Activated T-cell treated with anti-CD3 and anti-CD28 coated beads for 1 hour (primary cell): ENCODE measurements at regions not wholly inside any gene's neighbourhood (a gene's known extent, or its start where the extent isn't known, plus 50 kb on each side); places are given as distances from the start of the nearest gene placed in this dataset.

Source experiments
- DNase-seq: peaks from one replicate; pipeline ENCODE4 v3.0.0-alpha.2; 2020; ENCODE audit warnings: low read depth

GRCh38 chr3:24936574-24936973, 441.9 kb upstream of the THRB start:
- no peak for DNase-seq

GRCh38 chr3:24937228-24937627, 442.6 kb upstream of the THRB start:
- DNase-seq, result no peak

GRCh38 chr3:24937780-24938179, 443.1 kb upstream of the THRB start:
- no peak for DNase-seq

GRCh38 chr3:24943961-24944360, 449.3 kb upstream of the THRB start:
- DNase-seq, result no peak

GRCh38 chr3:24944805-24945520, 450.3 kb upstream of the THRB start:
- DNase-seq, result no peak

- DNase-seq, result no peak
These were observed 450.9 kb upstream of the THRB start for GRCh38 chr3:24945563-24945962.

- DNase-seq, result no peak
These were observed 452.5 kb upstream of the THRB start for GRCh38 chr3:24947103-24947502.

GRCh38 chr3:24951180-24951579, 456.5 kb upstream of the THRB start:
- no peak for DNase-seq

- DNase-seq, result no peak
These were observed 457.7 kb upstream of the THRB start for GRCh38 chr3:24952388-24952787.

- no peak for DNase-seq
These were observed 458.6 kb upstream of the THRB start for GRCh38 chr3:24953060-24953771.

GRCh38 chr3:24956613-24957012, 462.0 kb upstream of the THRB start:
- no peak for DNase-seq

GRCh38 chr3:24958271-24958670, 463.6 kb upstream of the THRB start:
- no peak for DNase-seq

- no peak for DNase-seq
These were observed 464.3 kb upstream of the THRB start for GRCh38 chr3:24958910-24959447.

- no peak for DNase-seq
These were observed 464.1 kb upstream of the RARB start for GRCh38 chr3:24963762-24964625.

GRCh38 chr3:24965706-24966385, 462.2 kb upstream of the RARB start:
- no peak for DNase-seq

- DNase-seq, result no peak
These were observed 460.0 kb upstream of the RARB start for GRCh38 chr3:24968036-24968435.

GRCh38 chr3:24972491-24972890, 455.6 kb upstream of the RARB start:
- DNase-seq, result no peak

- no peak for DNase-seq
These were observed 446.8 kb upstream of the RARB start for GRCh38 chr3:24981309-24981708.

- DNase-seq, result no peak
These were observed 446.1 kb upstream of the RARB start for GRCh38 chr3:24981924-24982323.

- DNase-seq, result no peak
These were observed 442.4 kb upstream of the RARB start for GRCh38 chr3:24985668-24986067.

- no peak for DNase-seq
These were observed 441.5 kb upstream of the RARB start for GRCh38 chr3:24986612-24987011.

- DNase-seq, result no peak
These were observed 428.7 kb upstream of the RARB start for GRCh38 chr3:24999357-24999756.
